ENCODE measurements at regions not wholly inside any gene's neighbourhood (a gene's known extent, or its start where the extent isn't known, plus 50 kb on each side); places are given as distances from the start of the nearest gene placed in this dataset.
"Not testable (repeated sequence)": the region's sequence is repeated elsewhere in the genome, so short reads cannot be mapped to it uniquely, and the experiment has no call there.

DNA sequence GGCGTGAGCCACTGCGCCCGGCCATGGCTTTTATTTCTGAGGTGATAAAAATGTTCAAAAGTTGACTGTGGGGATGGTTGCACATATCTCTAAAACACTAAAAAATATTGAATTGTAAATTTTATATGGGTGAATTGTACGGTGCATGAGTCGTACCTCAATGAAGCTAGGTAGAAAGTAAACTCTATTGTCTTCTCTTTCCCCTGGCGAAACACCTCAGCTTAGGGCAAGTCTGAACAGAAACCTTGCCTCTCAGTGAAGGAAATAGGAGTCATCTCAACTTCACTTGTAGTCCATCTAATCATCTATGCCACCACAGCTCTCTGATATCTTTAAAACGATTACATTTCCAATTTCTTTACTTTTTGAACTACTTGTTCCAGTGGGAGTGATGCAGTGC, 309.6 kb downstream of the SPATA31A1 start:
- TF ChIP-seq, protein P1, sequence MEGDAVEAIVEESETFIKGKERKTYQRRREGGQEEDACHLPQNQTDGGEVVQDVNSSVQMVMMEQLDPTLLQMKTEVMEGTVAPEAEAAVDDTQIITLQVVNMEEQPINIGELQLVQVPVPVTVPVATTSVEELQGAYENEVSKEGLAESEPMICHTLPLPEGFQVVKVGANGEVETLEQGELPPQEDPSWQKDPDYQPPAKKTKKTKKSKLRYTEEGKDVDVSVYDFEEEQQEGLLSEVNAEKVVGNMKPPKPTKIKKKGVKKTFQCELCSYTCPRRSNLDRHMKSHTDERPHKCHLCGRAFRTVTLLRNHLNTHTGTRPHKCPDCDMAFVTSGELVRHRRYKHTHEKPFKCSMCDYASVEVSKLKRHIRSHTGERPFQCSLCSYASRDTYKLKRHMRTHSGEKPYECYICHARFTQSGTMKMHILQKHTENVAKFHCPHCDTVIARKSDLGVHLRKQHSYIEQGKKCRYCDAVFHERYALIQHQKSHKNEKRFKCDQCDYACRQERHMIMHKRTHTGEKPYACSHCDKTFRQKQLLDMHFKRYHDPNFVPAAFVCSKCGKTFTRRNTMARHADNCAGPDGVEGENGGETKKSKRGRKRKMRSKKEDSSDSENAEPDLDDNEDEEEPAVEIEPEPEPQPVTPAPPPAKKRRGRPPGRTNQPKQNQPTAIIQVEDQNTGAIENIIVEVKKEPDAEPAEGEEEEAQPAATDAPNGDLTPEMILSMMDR (IDR thresholded peaks at IDR 0.05): not testable (repeated sequence)
- not testable (repeated sequence) for TF ChIP-seq POLR2A (IDR thresholded peaks at IDR 0.05)
